GM12878 (cell line): ENCODE measurements at regions not wholly inside any gene's neighbourhood (a gene's known extent, or its start where the extent isn't known, plus 50 kb on each side); places are given as distances from the start of the nearest gene placed in this dataset.

Experiments used
- ATAC-seq: fragments of 200-7000 bp; cut with Tn5 transposase; 3 replicates; pipeline ENCODE4 v1.9.1; 2020; ENCODE audit warnings: mild to moderate bottlenecking, moderate library complexity
- BruUV-seq: library from RNA; stranded (reverse); fragments of 400-500 nt; replicated peaks from 2 replicates; lab custom pipeline; 2021; lab: Mats Ljungman, UMichigan
- CTCF ChIA-PET: fragments of 300-600 bp; sonication (Branson Sonifier 250); formaldehyde crosslinking; extraction: SDS; loops from one replicate; lab custom pipeline; 2021; ENCODE audit warnings: inconsistent platforms; lab: Yijun Ruan, JAX
- POLR2A ChIA-PET: fragments of 350-600 bp; formaldehyde crosslinking; extraction: SDS; loops from one replicate; lab custom pipeline; 2021; ENCODE audit warnings: inconsistent platforms; lab: Charles Lee
- RAD21 ChIA-PET: fragments of 300-600 bp; sonication (Branson Sonifier 250); formaldehyde crosslinking; loops from one replicate; lab custom pipeline; 2023; ENCODE audit warnings: antibody characterized with exemption; ENCODE audit not compliant: unreplicated experiment; lab: Charles Lee
- SMC1A ChIA-PET: fragments of 300-600 bp; sonication (Branson Sonifier 250); formaldehyde crosslinking; loops from one replicate; lab custom pipeline; 2023; ENCODE audit not compliant: unreplicated experiment, uncharacterized antibody; lab: Charles Lee
- DNase-seq: peaks from one replicate; pipeline ENCODE4 v3.0.0-alpha.2; 2011; ENCODE audit warnings: low read depth, low spot score
- FAIRE-seq: peaks from 3 replicates; lab custom pipeline; 2011; peaks lifted over from hg19 to GRCh38; lab: Jason Lieb, UNC
- H2AFZ ChIP-seq: 2 replicates; pipeline ENCODE4 v1.6.0; 2011; ENCODE audit warnings: low read depth, low read length, control low read depth; ENCODE audit not compliant: control insufficient read depth
- H3K27ac ChIP-seq: 2 replicates; pipeline ENCODE4 v1.5.1; 2011; ENCODE audit warnings: control low read depth; ENCODE audit not compliant: control insufficient read depth, insufficient read depth
- H3K27me3 ChIP-seq, 2 experiments: replicated peaks in 1 of 2; 2 replicates each; pipeline versions ENCODE4 v1.6.0 to v1.6.1; 2011; ENCODE audit warnings: low read length in 1 of 2; ENCODE audit not compliant: control insufficient read depth in 2 of 2, insufficient read depth in 2 of 2
- H3K36me3 ChIP-seq, 2 experiments: 2 replicates each; pipeline ENCODE4 v1.5.1; 2011; ENCODE audit warnings: low read length in 1 of 2; ENCODE audit not compliant: control insufficient read depth in 2 of 2, insufficient read depth in 2 of 2
- H3K4me1 ChIP-seq: 2 replicates; pipeline ENCODE4 v1.6.1; 2011; ENCODE audit warnings: mild to moderate bottlenecking, low read length, moderate library complexity, mixed read lengths; ENCODE audit not compliant: control insufficient read depth, insufficient read depth
- H3K4me2 ChIP-seq: 2 replicates; pipeline ENCODE4 v1.6.0; 2011; ENCODE audit warnings: control low read depth; ENCODE audit not compliant: control insufficient read depth, insufficient read depth
- H3K4me3 ChIP-seq: fragments of 200-600 bp; sonication (generic); 2 replicates; pipeline ENCODE4 v1.5.1; 2016
- H3K79me2 ChIP-seq: 2 replicates; pipeline ENCODE4 v1.6.0; 2011; ENCODE audit warnings: low read length; ENCODE audit not compliant: control insufficient read depth, insufficient read depth
- H3K9ac ChIP-seq: 2 replicates; pipeline ENCODE4 v1.8.0; 2011; ENCODE audit warnings: low read length, control low read depth, mixed read lengths; ENCODE audit not compliant: control insufficient read depth, insufficient read depth
- H3K9me3 ChIP-seq: replicated peaks from 3 replicates; pipeline ENCODE4 v1.5.1; 2011; ENCODE audit warnings: mild to moderate bottlenecking, low read length; ENCODE audit not compliant: control insufficient read depth, insufficient read depth
- H4K20me1 ChIP-seq: 2 replicates; pipeline ENCODE4 v1.6.0; 2011; ENCODE audit not compliant: control insufficient read depth, insufficient read depth
- BCL11A ChIP-seq: IDR thresholded peaks from 2 replicates; pipeline ENCODE4 v1.6.1; 2011; ENCODE audit warnings: low read depth, low read length
- BCL3 ChIP-seq: IDR thresholded peaks from 2 replicates; pipeline ENCODE4 v1.6.1; 2011; ENCODE audit warnings: borderline replicate concordance, low read depth, mild to moderate bottlenecking, moderate library complexity, low read length; ENCODE audit not compliant: insufficient read depth, poor library complexity, severe bottlenecking
- BHLHE40 ChIP-seq, 2 experiments: fragments of 450-650 bp in 1 of 2; IDR thresholded peaks; 2 replicates each; pipeline ENCODE4 v1.6.1; 2011 to 2017; ENCODE audit warnings: low read depth in 2 of 2, borderline replicate concordance in 1 of 2, improper control_type of control experiment in 1 of 2, low read length in 1 of 2, mild to moderate bottlenecking in 1 of 2
- CBFB ChIP-seq: IDR thresholded peaks from 2 replicates; pipeline ENCODE4 v1.6.1; 2016; ENCODE audit warnings: antibody characterized with exemption, low read depth
- CHD1 ChIP-seq: IDR thresholded peaks from 2 replicates; pipeline ENCODE4 v1.6.1; 2012; ENCODE audit warnings: low read depth, low read length, improper control_type of control experiment
- DPF2 ChIP-seq: fragments of 450-650 bp; IDR thresholded peaks from 2 replicates; pipeline ENCODE4 v1.6.1; 2017; ENCODE audit warnings: mild to moderate bottlenecking
- KAT2A ChIP-seq: conservative IDR thresholded peaks from 2 replicates; pipeline ENCODE4 v1.6.1; 2011; ENCODE audit warnings: low read depth, low read length; ENCODE audit not compliant: control insufficient read depth
- MAX ChIP-seq: IDR thresholded peaks from 2 replicates; pipeline ENCODE4 v1.6.1; 2012; ENCODE audit warnings: low read depth, low read length, improper control_type of control experiment
- MEF2B ChIP-seq: fragments of 450-650 bp; IDR thresholded peaks from 2 replicates; pipeline ENCODE4 v1.6.1; 2018; ENCODE audit warnings: mild to moderate bottlenecking, moderate library complexity; ENCODE audit not compliant: partially characterized antibody, poor library complexity, severe bottlenecking
- MTA3 ChIP-seq: IDR thresholded peaks from 2 replicates; pipeline ENCODE4 v1.6.1; 2012; ENCODE audit warnings: low read length, inconsistent platforms, borderline replicate concordance
- NFYA ChIP-seq: IDR thresholded peaks from 2 replicates; pipeline ENCODE4 v1.6.1; 2011; ENCODE audit warnings: low read depth, mild to moderate bottlenecking, low read length, improper control_type of control experiment, borderline replicate concordance
- PAX5 ChIP-seq: IDR thresholded peaks from 2 replicates; pipeline ENCODE4 v1.6.1; 2011; ENCODE audit warnings: low read depth, low read length, borderline replicate concordance
- POLR2A ChIP-seq: IDR thresholded peaks from 2 replicates; pipeline ENCODE4 v1.6.1; 2011; ENCODE audit warnings: low read depth, mild to moderate bottlenecking, low read length
- TBL1XR1 ChIP-seq: IDR thresholded peaks from 2 replicates; pipeline ENCODE4 v1.6.1; 2012; ENCODE audit warnings: low read depth, low read length, improper control_type of control experiment
- YBX1 ChIP-seq: fragments of 450-650 bp; IDR thresholded peaks from 2 replicates; pipeline ENCODE4 v1.6.1; 2016; ENCODE audit warnings: antibody characterized with exemption
- ZNF384 ChIP-seq: IDR thresholded peaks from 2 replicates; pipeline ENCODE4 v1.6.1; 2012; ENCODE audit warnings: low read depth, mild to moderate bottlenecking, low read length, improper control_type of control experiment, borderline replicate concordance
- WGBS: methylation state at CpG from one replicate; pipeline ENCODE4 v1.1.6; 2016; ENCODE audit warnings: low lambda C conversion rate; ENCODE audit not compliant: insufficient replicate concordance, insufficient coverage; ENCODE audit errors: missing lambda C conversion rate; 5-methylcytosine and 5-hydroxymethylcytosine counted together
- in situ Hi-C: fragments of 300-500 bp; cut with MboI; formaldehyde crosslinking; loops from 9 replicates; pipeline ENCODE4 v1.14.3; 2018; ENCODE audit warnings: mixed read lengths
- intact Hi-C: fragments of 100-400 bp; cut with micrococcal nuclease; formaldehyde crosslinking; loops from one replicate; pipeline ENCODE4 v1.14.2; 2022; ENCODE audit not compliant: unreplicated experiment
- TF ChIP-seq, protein P1 (sequence below): fragments of 450-650 bp; IDR thresholded peaks from 2 replicates; pipeline ENCODE4 v1.6.1; 2017; ENCODE audit warnings: mild to moderate bottlenecking
- TF ChIP-seq, protein P2 (sequence below): fragments of 450-650 bp; IDR thresholded peaks from 2 replicates; pipeline ENCODE4 v1.6.1; 2017; ENCODE audit warnings: mild to moderate bottlenecking, moderate library complexity

DNA sequence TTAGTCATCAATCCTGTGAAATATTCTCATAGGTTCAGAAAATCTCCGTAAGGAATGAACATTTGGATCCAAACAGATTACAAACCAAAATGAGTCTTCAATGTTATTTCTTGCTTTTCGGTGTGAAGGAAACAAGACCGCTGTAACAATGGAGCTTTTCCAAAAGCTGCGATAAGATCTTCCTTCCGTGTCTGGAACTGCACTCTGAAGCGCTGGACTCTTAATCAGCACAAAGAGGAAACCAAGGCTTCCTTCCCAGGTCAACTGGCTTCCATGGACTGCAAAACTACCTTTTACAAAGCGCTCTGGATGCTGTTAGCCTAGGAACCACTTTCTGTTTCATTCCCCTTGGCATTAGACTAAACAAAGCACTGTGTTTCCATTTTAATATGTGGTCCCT is 137.9 kb upstream of the BASP1 start:
- no peaks in the 10 kb centered on the region for H3K36me3 ChIP-seq
- H3K4me1 ChIP-seq = no peaks in the 10 kb centered on the region
- no peak for DNase-seq
- no peaks in the 10 kb centered on the region for H3K79me2 ChIP-seq
- H3K27me3 ChIP-seq = no peaks in the 10 kb centered on the region
- TF ChIP-seq, protein P1, sequence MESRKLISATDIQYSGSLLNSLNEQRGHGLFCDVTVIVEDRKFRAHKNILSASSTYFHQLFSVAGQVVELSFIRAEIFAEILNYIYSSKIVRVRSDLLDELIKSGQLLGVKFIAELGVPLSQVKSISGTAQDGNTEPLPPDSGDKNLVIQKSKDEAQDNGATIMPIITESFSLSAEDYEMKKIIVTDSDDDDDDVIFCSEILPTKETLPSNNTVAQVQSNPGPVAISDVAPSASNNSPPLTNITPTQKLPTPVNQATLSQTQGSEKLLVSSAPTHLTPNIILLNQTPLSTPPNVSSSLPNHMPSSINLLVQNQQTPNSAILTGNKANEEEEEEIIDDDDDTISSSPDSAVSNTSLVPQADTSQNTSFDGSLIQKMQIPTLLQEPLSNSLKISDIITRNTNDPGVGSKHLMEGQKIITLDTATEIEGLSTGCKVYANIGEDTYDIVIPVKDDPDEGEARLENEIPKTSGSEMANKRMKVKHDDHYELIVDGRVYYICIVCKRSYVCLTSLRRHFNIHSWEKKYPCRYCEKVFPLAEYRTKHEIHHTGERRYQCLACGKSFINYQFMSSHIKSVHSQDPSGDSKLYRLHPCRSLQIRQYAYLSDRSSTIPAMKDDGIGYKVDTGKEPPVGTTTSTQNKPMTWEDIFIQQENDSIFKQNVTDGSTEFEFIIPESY = no peak
- no peak for TF ChIP-seq KAT2A
- no peak for TF ChIP-seq MEF2B
- TF ChIP-seq, protein P2, sequence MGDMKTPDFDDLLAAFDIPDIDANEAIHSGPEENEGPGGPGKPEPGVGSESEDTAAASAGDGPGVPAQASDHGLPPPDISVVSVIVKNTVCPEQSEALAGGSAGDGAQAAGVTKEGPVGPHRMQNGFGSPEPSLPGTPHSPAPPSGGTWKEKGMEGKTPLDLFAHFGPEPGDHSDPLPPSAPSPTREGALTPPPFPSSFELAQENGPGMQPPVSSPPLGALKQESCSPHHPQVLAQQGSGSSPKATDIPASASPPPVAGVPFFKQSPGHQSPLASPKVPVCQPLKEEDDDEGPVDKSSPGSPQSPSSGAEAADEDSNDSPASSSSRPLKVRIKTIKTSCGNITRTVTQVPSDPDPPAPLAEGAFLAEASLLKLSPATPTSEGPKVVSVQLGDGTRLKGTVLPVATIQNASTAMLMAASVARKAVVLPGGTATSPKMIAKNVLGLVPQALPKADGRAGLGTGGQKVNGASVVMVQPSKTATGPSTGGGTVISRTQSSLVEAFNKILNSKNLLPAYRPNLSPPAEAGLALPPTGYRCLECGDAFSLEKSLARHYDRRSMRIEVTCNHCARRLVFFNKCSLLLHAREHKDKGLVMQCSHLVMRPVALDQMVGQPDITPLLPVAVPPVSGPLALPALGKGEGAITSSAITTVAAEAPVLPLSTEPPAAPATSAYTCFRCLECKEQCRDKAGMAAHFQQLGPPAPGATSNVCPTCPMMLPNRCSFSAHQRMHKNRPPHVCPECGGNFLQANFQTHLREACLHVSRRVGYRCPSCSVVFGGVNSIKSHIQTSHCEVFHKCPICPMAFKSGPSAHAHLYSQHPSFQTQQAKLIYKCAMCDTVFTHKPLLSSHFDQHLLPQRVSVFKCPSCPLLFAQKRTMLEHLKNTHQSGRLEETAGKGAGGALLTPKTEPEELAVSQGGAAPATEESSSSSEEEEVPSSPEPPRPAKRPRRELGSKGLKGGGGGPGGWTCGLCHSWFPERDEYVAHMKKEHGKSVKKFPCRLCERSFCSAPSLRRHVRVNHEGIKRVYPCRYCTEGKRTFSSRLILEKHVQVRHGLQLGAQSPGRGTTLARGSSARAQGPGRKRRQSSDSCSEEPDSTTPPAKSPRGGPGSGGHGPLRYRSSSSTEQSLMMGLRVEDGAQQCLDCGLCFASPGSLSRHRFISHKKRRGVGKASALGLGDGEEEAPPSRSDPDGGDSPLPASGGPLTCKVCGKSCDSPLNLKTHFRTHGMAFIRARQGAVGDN = no peak
- no peak for TF ChIP-seq NFYA
- no peak for TF ChIP-seq TBL1XR1
- no peak for TF ChIP-seq CHD1
- no peak for TF ChIP-seq YBX1
- no peak for TF ChIP-seq MTA3
- no peak for TF ChIP-seq POLR2A
- no peak for TF ChIP-seq BHLHE40 (IDR thresholded peaks at IDR 0.05; ENCODE audit: borderline replicate concordance in 1 of 2, low read depth in 2 of 2, low read length in 1 of 2)
- no peak for TF ChIP-seq DPF2
- no peak for TF ChIP-seq MAX
- no peak for TF ChIP-seq BCL3
- no peak for TF ChIP-seq BCL11A
- no peak for TF ChIP-seq CBFB
- TF ChIP-seq PAX5 = no peak
- no peak for TF ChIP-seq ZNF384
- ChIA-PET POLR2A (no interaction called here), SMC1A (interaction anchor here (1.6 kb wide), 1 partner anchor 15 kb away, joined by 4 read pairs; no protein-coding TSS in a partner anchor), CTCF (no interaction called here), RAD21 (no interaction called here)
- H3K9ac ChIP-seq = no peak overlapping the region
- intact Hi-C loops = no loop called here
- no peak overlapping the region for H3K27ac ChIP-seq
- no peak for ATAC-seq
- no peak overlapping the region for H3K4me3 ChIP-seq
- no peaks in the 10 kb centered on the region for H4K20me1 ChIP-seq
- H3K9me3 ChIP-seq = no peaks in the 10 kb centered on the region
- 24% methylated on average over 7 of the region's 7 CpGs for WGBS
- H3K4me2 ChIP-seq = no peak overlapping the region
- BruUV-seq = no TSS peak
- in situ Hi-C loops = no loop called here
- H2AFZ ChIP-seq = no peak overlapping the region
- no peak for FAIRE-seq
